A549 (cell line): ENCODE measurements at regions not wholly inside any gene's neighbourhood (a gene's known extent, or its start where the extent isn't known, plus 50 kb on each side); places are given as distances from the start of the nearest gene placed in this dataset.

ENCODE experiments used
- ATAC-seq, 2 experiments: fragments of 200-7000 bp in 1 of 2; fragments of >200 bp in 1 of 2; cut with Nextera tagmentation in 1 of 2; cut with Tn5 transposase in 1 of 2; 3 replicates each; pipeline versions ENCODE4 v1.8.0 to v1.9.1; 2018 to 2020; ENCODE audit warnings: mild to moderate bottlenecking in 1 of 2, moderate library complexity in 1 of 2
- CTCF ChIA-PET: fragments of 300-600 bp; sonication (Branson Sonifier 250); formaldehyde crosslinking; extraction: SDS; loops from one replicate; lab custom pipeline; 2021; ENCODE audit warnings: antibody characterized with exemption, inconsistent platforms; lab: Yijun Ruan, JAX
- POLR2A ChIA-PET: fragments of 350-600 bp; formaldehyde crosslinking; extraction: SDS; loops from one replicate; lab custom pipeline; 2021; ENCODE audit warnings: antibody characterized with exemption, inconsistent platforms; lab: Yijun Ruan, JAX
- DNase-seq, 2 experiments: peaks; one replicate each; pipeline versions ENCODE4 v3.0.0 to v3.0.0-alpha.2; 2011 to 2016; ENCODE audit warnings: low read depth in 1 of 2, low spot score in 1 of 2
- FAIRE-seq: peaks from 2 replicates; lab custom pipeline; 2011; peaks lifted over from hg19 to GRCh38; lab: Jason Lieb, UNC
- H3K27ac ChIP-seq, 2 experiments: fragments of >200 bp; sonication (Bioruptor Twin); formaldehyde crosslinking; 3 replicates each; pipeline ENCODE4 v1.5.1; 2016 to 2017
- H3K4me1 ChIP-seq: fragments of >200 bp; sonication (Bioruptor Twin); formaldehyde crosslinking; 3 replicates; pipeline ENCODE4 v1.6.1; 2016
- H3K4me2 ChIP-seq: fragments of >200 bp; sonication (Bioruptor Twin); formaldehyde crosslinking; 3 replicates; pipeline ENCODE4 v1.6.1; 2016
- H3K4me3 ChIP-seq: fragments of >200 bp; sonication (Bioruptor Twin); formaldehyde crosslinking; 3 replicates; pipeline ENCODE4 v1.5.1; 2016
- H3K9me3 ChIP-seq: fragments of >200 bp; sonication (Bioruptor Twin); formaldehyde crosslinking; 3 replicates; pipeline ENCODE4 v1.6.1; 2016
- BHLHE40 ChIP-seq: IDR thresholded peaks from 2 replicates; pipeline ENCODE4 v1.6.1; 2012; ENCODE audit warnings: low read depth, low read length, inconsistent platforms
- CBX2 ChIP-seq: fragments of 200-600 bp; sonication (generic); IDR thresholded peaks from 2 replicates; pipeline ENCODE4 v1.6.1; 2016; ENCODE audit warnings: low read depth, mild to moderate bottlenecking, borderline replicate concordance
- ESRRA ChIP-seq: fragments of 150-350 bp; IDR thresholded peaks from 2 replicates; pipeline ENCODE4 v1.6.1; 2014; ENCODE audit warnings: mild to moderate bottlenecking, low read length, borderline replicate concordance
- FOSB ChIP-seq: fragments of 250-450 bp; sonication (Bioruptor Pico); IDR thresholded peaks from 2 replicates; pipeline ENCODE4 v1.5.0; 2020; ENCODE audit warnings: mild to moderate bottlenecking, moderate library complexity
- FOSL2 ChIP-seq, 2 experiments: fragments of 450-650 bp in 1 of 2; fragments of >200 bp in 1 of 2; sonication (Bioruptor Twin) in 1 of 2; formaldehyde crosslinking; IDR thresholded peaks; 2 replicates each; pipeline versions ENCODE4 v1.5.0 to v1.6.1; 2016 to 2020; ENCODE audit warnings: mild to moderate bottlenecking in 1 of 2, moderate library complexity in 1 of 2
- FOXS1 ChIP-seq: fragments of 250-450 bp; sonication (Bioruptor Pico); IDR thresholded peaks from 2 replicates; pipeline ENCODE4 v1.5.0; 2020; ENCODE audit warnings: mild to moderate bottlenecking, moderate library complexity
- HDAC2 ChIP-seq: fragments of 200-600 bp; sonication (generic); IDR thresholded peaks from 2 replicates; pipeline ENCODE4 v1.6.1; 2016
- KDM5A ChIP-seq: fragments of 200-600 bp; sonication (generic); IDR thresholded peaks from 2 replicates; pipeline ENCODE4 v1.6.1; 2016; ENCODE audit warnings: antibody characterized with exemption, mild to moderate bottlenecking
- MAFK ChIP-seq: fragments of 450-650 bp; IDR thresholded peaks from 2 replicates; pipeline ENCODE4 v1.6.1; 2014; ENCODE audit not compliant: partially characterized antibody
- MYC ChIP-seq: IDR thresholded peaks from 2 replicates; pipeline ENCODE4 v1.6.1; 2012; ENCODE audit warnings: mild to moderate bottlenecking, inconsistent platforms, low read length, improper control_type of control experiment, borderline replicate concordance
- NR3C1 ChIP-seq: fragments of >200 bp; sonication (Bioruptor Twin); formaldehyde crosslinking; IDR thresholded peaks from 3 replicates; pipeline ENCODE4 v1.6.1; 2017
- PBX3 ChIP-seq: IDR thresholded peaks from 2 replicates; pipeline ENCODE4 v1.6.1; 2012
- PHF8 ChIP-seq: fragments of 200-600 bp; sonication (generic); IDR thresholded peaks from 2 replicates; pipeline ENCODE4 v1.6.1; 2016; ENCODE audit warnings: low read depth, mild to moderate bottlenecking, antibody characterized with exemption, moderate library complexity, borderline replicate concordance
- RARB ChIP-seq: fragments of 250-450 bp; sonication (Bioruptor Pico); IDR thresholded peaks from 2 replicates; pipeline ENCODE4 v1.8.0; 2021; ENCODE audit warnings: mild to moderate bottlenecking, moderate library complexity
- RCOR1 ChIP-seq: fragments of 150-350 bp; IDR thresholded peaks from 2 replicates; pipeline ENCODE4 v1.6.1; 2014; ENCODE audit warnings: antibody characterized with exemption, low read length, low read depth
- TFCP2L1 ChIP-seq: fragments of 250-450 bp; sonication (Bioruptor Pico); IDR thresholded peaks from 2 replicates; pipeline ENCODE4 v1.5.0; 2021; ENCODE audit warnings: mild to moderate bottlenecking
- TP53 ChIP-seq: fragments of 250-450 bp; sonication (Bioruptor Pico); IDR thresholded peaks from 2 replicates; pipeline ENCODE4 v1.5.0; 2021; ENCODE audit warnings: mild to moderate bottlenecking, moderate library complexity
- ZC3H11A ChIP-seq: fragments of 450-650 bp; IDR thresholded peaks from 2 replicates; pipeline ENCODE4 v1.6.1; 2014; ENCODE audit warnings: antibody characterized with exemption, mild to moderate bottlenecking
- ZFP36 ChIP-seq: fragments of 450-650 bp; IDR thresholded peaks from 2 replicates; pipeline ENCODE4 v1.6.1; 2014; ENCODE audit warnings: borderline replicate concordance; ENCODE audit not compliant: partially characterized antibody
- ZSCAN20 ChIP-seq: fragments of 250-450 bp; sonication (Bioruptor Pico); IDR thresholded peaks from 2 replicates; pipeline ENCODE4 v1.8.0; 2022; ENCODE audit warnings: mild to moderate bottlenecking, moderate library complexity
- WGBS: methylation state at CpG from one replicate; pipeline ENCODE4 v1.1.6; 2017; ENCODE audit errors: missing lambda C conversion rate; 5-methylcytosine and 5-hydroxymethylcytosine counted together
- TF ChIP-seq, protein P1 (sequence below): fragments of 200-600 bp; sonication (generic); IDR thresholded peaks from 2 replicates; pipeline ENCODE4 v1.6.1; 2016; ENCODE audit warnings: antibody characterized with exemption, mild to moderate bottlenecking, moderate library complexity

- ChIA-PET CTCF (no interaction called here), POLR2A (no interaction called here)
- no peak overlapping the region for H3K27ac ChIP-seq
- no peak for FAIRE-seq
- no peak overlapping the region for H3K4me2 ChIP-seq
- H3K4me3 ChIP-seq = no peak overlapping the region
- no peak for DNase-seq
- TF ChIP-seq CBX2 (no peak), HDAC2 (no peak)
- no peaks in the 10 kb centered on the region for H3K4me1 ChIP-seq
- no peak for ATAC-seq
- H3K9me3 ChIP-seq = peaks cover 18% of the 10 kb centered on the region; the same call in 2 of the 3 replicates
These were observed 93.3 kb upstream of the LINC01488 start for GRCh38 chr11:69388210-69388609.

GRCh38 chr11:69388661-69389060, 92.8 kb upstream of the LINC01488 start:
- no peak for ATAC-seq
- no peak for DNase-seq
- ChIA-PET POLR2A (no interaction called here), CTCF (no interaction called here)
- FAIRE-seq = no peak
- Histone ChIP-seq H3K4me1 (no peaks in the 10 kb centered on the region), H3K27ac (no peak overlapping the region), H3K9me3 (peaks cover 18% of the 10 kb centered on the region; the same call in 2 of the 3 replicates), H3K4me2 (no peak overlapping the region), H3K4me3 (no peak overlapping the region)
- WGBS = 32% methylated on average over 2 of the region's 2 CpGs
- TF ChIP-seq ESRRA (no peak), TP53 (CRISPR knock-in tag) (no peak), ZFP36 (no peak), ZSCAN20 (CRISPR knock-in tag) (no peak), MAFK (no peak), FOSL2 (IDR thresholded peaks at IDR 0.05) (no peak), FOSL2 (CRISPR knock-in tag; IDR thresholded peaks at IDR 0.05) (no peak), NR3C1 (no peak), PBX3 (no peak)

- TF ChIP-seq PBX3 (no peak), ESRRA (no peak), BHLHE40 (no peak), TP53 (CRISPR knock-in tag) (no peak), KDM5A (no peak), FOSB (CRISPR knock-in tag) (no peak), FOXS1 (CRISPR knock-in tag) (no peak), NR3C1 (no peak), MYC (no peak), MAFK (no peak), RCOR1 (no peak), ZC3H11A (no peak), PHF8 (no peak), RARB (CRISPR knock-in tag) (no peak), TFCP2L1 (CRISPR knock-in tag) (no peak)
- TF ChIP-seq, protein P1, sequence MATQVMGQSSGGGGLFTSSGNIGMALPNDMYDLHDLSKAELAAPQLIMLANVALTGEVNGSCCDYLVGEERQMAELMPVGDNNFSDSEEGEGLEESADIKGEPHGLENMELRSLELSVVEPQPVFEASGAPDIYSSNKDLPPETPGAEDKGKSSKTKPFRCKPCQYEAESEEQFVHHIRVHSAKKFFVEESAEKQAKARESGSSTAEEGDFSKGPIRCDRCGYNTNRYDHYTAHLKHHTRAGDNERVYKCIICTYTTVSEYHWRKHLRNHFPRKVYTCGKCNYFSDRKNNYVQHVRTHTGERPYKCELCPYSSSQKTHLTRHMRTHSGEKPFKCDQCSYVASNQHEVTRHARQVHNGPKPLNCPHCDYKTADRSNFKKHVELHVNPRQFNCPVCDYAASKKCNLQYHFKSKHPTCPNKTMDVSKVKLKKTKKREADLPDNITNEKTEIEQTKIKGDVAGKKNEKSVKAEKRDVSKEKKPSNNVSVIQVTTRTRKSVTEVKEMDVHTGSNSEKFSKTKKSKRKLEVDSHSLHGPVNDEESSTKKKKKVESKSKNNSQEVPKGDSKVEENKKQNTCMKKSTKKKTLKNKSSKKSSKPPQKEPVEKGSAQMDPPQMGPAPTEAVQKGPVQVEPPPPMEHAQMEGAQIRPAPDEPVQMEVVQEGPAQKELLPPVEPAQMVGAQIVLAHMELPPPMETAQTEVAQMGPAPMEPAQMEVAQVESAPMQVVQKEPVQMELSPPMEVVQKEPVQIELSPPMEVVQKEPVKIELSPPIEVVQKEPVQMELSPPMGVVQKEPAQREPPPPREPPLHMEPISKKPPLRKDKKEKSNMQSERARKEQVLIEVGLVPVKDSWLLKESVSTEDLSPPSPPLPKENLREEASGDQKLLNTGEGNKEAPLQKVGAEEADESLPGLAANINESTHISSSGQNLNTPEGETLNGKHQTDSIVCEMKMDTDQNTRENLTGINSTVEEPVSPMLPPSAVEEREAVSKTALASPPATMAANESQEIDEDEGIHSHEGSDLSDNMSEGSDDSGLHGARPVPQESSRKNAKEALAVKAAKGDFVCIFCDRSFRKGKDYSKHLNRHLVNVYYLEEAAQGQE = no peak
- 69% methylated on average over 8 of the region's 8 CpGs for WGBS
- DNase-seq (no peak), ATAC-seq (no peak), FAIRE-seq (no peak)
- no peak overlapping the region for H3K4me3 ChIP-seq
- peaks cover 18% of the 10 kb centered on the region; the same call in 2 of the 3 replicates for H3K9me3 ChIP-seq
- H3K4me1 ChIP-seq = no peaks in the 10 kb centered on the region
- H3K4me2 ChIP-seq = no peak overlapping the region
- POLR2A ChIA-PET = no interaction called here
- CTCF ChIA-PET = interaction anchor here (0.8 to 1.8 kb wide), 3 partner anchors 10 to 259 kb away, joined by 3 to 4 read pairs (median 4); no protein-coding TSS in a partner anchor
- no peak overlapping the region for H3K27ac ChIP-seq
These were observed 90.9 kb upstream of the LINC01488 start for GRCh38 chr11:69390561-69390960.
